ENCODE measurements at regions not wholly inside any gene's neighbourhood (a gene's known extent, or its start where the extent isn't known, plus 50 kb on each side); places are given as distances from the start of the nearest gene placed in this dataset.

DNA sequence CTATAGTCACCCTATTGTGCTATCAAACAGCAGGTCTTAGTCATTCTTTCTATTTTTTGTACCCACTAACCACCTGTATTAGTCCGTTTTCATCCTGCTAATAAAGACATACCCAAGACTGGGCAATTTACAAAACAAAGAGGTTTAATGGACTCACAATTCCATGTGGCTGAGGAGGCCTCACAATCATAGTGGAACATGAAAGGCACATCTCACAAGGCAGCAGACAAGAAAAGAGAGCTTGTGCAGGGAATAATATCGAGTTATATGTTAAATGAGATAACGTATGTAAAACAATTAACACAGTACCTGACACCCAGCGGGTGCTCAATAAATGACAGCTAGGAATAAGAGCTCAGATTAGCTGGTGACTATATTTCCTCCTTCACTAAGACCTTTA, 88.1 kb upstream of the WDR44 start:
- TF ChIP-seq POLR2AphosphoS5 (IDR thresholded peaks at IDR 0.05) (no peak), POLR2A (IDR thresholded peaks at IDR 0.05) (no peak), CTCF (IDR thresholded peaks at IDR 0.05) (no peak), EP300 (IDR thresholded peaks at IDR 0.05) (no peak)
- H3K27ac ChIP-seq = no peak overlapping the region
- H3K4me3 ChIP-seq = no peak overlapping the region
- no peak for DNase-seq (ENCODE audit: low spot score in 2 of 2)
- WGBS = 70% methylated on average over 4 of the region's 4 CpGs
- H3K27me3 ChIP-seq = no peaks in the 10 kb centered on the region
- no peaks in the 10 kb centered on the region for H3K9me3 ChIP-seq
- H3K36me3 ChIP-seq = no peaks in the 10 kb centered on the region
- no peaks in the 10 kb centered on the region for H3K4me1 ChIP-seq

- no peaks in the 10 kb centered on the region for H3K9me3 ChIP-seq
- WGBS = 77% methylated on average over 1 of the region's 1 CpG
Observed at GRCh38 chrX:118259213-118259612, 86.7 kb upstream of the WDR44 start.

GRCh38 chrX:118261151-118261550, 84.8 kb upstream of the WDR44 start:
- Histone ChIP-seq H3K4me3 (no peak overlapping the region), H3K36me3 (no peaks in the 10 kb centered on the region), H3K27ac (no peak overlapping the region), H3K9me3 (no peaks in the 10 kb centered on the region), H3K27me3 (no peaks in the 10 kb centered on the region), H3K4me1 (no peaks in the 10 kb centered on the region)
- 59% methylated on average over 4 of the region's 4 CpGs for WGBS
- TF ChIP-seq POLR2A (IDR thresholded peaks at IDR 0.05) (no peak), POLR2AphosphoS5 (IDR thresholded peaks at IDR 0.05) (no peak), CTCF (IDR thresholded peaks at IDR 0.05) (no peak), EP300 (IDR thresholded peaks at IDR 0.05) (no peak)
- DNase-seq (ENCODE audit: low spot score in 2 of 2) = no peak

More at GRCh38 chrX:118259213-118259612, 86.7 kb upstream of the WDR44 start:
- Histone ChIP-seq H3K36me3 (no peaks in the 10 kb centered on the region), H3K27ac (no peak overlapping the region), H3K4me3 (no peak overlapping the region), H3K27me3 (no peaks in the 10 kb centered on the region), H3K4me1 (no peaks in the 10 kb centered on the region)
- DNase-seq (ENCODE audit: low spot score in 2 of 2) = no peak
- TF ChIP-seq POLR2AphosphoS5 (IDR thresholded peaks at IDR 0.05) = no peak
- no peak for TF ChIP-seq EP300 (IDR thresholded peaks at IDR 0.05)
- TF ChIP-seq CTCF (IDR thresholded peaks at IDR 0.05) = no peak
- TF ChIP-seq POLR2A (IDR thresholded peaks at IDR 0.05) = no peak

GRCh38 chrX:118271775-118272174, 74.1 kb upstream of the WDR44 start:
- Histone ChIP-seq H3K4me1 (no peaks in the 10 kb centered on the region), H3K9me3 (no peaks in the 10 kb centered on the region), H3K27ac (no peak overlapping the region), H3K4me3 (no peak overlapping the region), H3K36me3 (no peaks in the 10 kb centered on the region), H3K27me3 (no peaks in the 10 kb centered on the region)
- TF ChIP-seq CTCF (IDR thresholded peaks at IDR 0.05) = no peak
- TF ChIP-seq POLR2A (IDR thresholded peaks at IDR 0.05) = no peak
- no peak for TF ChIP-seq EP300 (IDR thresholded peaks at IDR 0.05)
- TF ChIP-seq POLR2AphosphoS5 (IDR thresholded peaks at IDR 0.05) = no peak
- 45% methylated on average over 3 of the region's 3 CpGs for WGBS
- no peak for DNase-seq (ENCODE audit: low spot score in 2 of 2)

- Histone ChIP-seq H3K27ac (no peak overlapping the region), H3K9me3 (no peaks in the 10 kb centered on the region), H3K27me3 (no peaks in the 10 kb centered on the region), H3K4me3 (no peak overlapping the region), H3K36me3 (no peaks in the 10 kb centered on the region), H3K4me1 (no peaks in the 10 kb centered on the region)
- no peak for DNase-seq (ENCODE audit: low spot score in 2 of 2)
- TF ChIP-seq CTCF (IDR thresholded peaks at IDR 0.05) (no peak), POLR2AphosphoS5 (IDR thresholded peaks at IDR 0.05) (no peak), POLR2A (IDR thresholded peaks at IDR 0.05) (no peak)
Observed at GRCh38 chrX:118272242-118272641, 73.7 kb upstream of the WDR44 start.
